ENCODE measurements at regions not wholly inside any gene's neighbourhood (a gene's known extent, or its start where the extent isn't known, plus 50 kb on each side); places are given as distances from the start of the nearest gene placed in this dataset.

DNA sequence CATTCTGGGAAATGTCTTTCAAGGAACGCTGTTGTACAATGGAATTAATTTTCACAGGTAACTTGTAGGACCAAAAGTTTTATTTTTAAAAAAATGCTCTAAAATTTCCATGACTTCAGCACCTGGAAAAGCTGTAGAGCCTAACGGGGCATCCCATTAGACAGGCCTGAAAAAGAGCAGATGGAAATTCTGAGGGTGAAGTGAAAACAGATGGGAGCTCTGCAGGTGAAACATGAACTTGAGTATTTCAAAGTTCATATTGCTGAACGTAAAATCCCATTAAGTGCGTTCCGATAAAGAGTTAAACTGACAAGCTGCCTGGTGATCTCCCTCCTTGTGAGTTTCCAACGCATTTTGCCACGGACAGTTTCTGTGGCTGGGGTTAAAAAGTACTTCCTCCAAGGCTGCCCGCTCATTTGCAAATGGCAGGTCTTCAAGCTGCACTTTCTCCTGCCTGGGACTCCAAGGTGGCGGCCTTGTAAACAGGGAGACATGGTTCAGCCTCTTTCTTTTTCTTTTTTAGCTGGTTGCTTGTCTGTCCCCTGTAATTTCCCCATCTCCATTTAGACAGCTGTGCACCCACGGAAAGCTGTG is 450.4 kb downstream of the FGF9 start:
- no peak for DNase-seq (ENCODE audit: extremely low read depth, low read depth)
- TF ChIP-seq, protein P1, sequence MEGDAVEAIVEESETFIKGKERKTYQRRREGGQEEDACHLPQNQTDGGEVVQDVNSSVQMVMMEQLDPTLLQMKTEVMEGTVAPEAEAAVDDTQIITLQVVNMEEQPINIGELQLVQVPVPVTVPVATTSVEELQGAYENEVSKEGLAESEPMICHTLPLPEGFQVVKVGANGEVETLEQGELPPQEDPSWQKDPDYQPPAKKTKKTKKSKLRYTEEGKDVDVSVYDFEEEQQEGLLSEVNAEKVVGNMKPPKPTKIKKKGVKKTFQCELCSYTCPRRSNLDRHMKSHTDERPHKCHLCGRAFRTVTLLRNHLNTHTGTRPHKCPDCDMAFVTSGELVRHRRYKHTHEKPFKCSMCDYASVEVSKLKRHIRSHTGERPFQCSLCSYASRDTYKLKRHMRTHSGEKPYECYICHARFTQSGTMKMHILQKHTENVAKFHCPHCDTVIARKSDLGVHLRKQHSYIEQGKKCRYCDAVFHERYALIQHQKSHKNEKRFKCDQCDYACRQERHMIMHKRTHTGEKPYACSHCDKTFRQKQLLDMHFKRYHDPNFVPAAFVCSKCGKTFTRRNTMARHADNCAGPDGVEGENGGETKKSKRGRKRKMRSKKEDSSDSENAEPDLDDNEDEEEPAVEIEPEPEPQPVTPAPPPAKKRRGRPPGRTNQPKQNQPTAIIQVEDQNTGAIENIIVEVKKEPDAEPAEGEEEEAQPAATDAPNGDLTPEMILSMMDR (IDR thresholded peaks at IDR 0.05; ENCODE audit: low read depth, low read length, missing control alignments), result no peak
- H3K4me3 ChIP-seq (replicated peaks; ENCODE audit: low read depth, low read length), result no peak overlapping the region

DNA sequence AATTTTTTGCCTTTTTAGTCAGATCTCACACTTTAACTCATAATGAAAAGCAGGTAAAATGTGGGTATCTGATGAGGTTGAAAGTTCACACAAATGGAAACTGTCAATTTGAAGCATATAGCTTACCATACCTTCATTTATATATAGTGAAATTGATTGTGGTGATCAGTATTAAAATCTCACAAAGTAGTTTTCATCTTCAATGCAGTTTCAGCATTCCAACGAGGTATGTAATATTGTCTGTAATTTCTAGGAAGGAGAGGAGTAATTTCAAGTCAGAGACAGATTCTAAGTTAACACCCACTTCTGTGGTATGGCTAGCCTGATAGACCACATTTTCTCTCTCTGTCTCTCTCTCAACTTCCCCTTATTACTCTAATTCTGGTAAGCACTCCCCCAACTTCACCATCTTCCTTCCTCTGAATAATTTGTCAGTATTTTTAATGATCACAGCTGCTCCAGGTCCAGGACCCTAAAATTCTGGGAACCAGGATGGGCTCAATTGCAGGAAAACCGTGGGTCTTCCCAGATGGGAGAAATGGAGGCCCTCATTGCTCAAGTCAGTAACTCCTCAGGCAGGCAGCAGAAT is 455.7 kb downstream of the FGF9 start:
- TF ChIP-seq, protein P1 (IDR thresholded peaks at IDR 0.05; ENCODE audit: low read depth, low read length, missing control alignments), result no peak
- no peak overlapping the region for H3K4me3 ChIP-seq (replicated peaks; ENCODE audit: low read depth, low read length)
- DNase-seq (ENCODE audit: extremely low read depth, low read depth), result no peak

DNA sequence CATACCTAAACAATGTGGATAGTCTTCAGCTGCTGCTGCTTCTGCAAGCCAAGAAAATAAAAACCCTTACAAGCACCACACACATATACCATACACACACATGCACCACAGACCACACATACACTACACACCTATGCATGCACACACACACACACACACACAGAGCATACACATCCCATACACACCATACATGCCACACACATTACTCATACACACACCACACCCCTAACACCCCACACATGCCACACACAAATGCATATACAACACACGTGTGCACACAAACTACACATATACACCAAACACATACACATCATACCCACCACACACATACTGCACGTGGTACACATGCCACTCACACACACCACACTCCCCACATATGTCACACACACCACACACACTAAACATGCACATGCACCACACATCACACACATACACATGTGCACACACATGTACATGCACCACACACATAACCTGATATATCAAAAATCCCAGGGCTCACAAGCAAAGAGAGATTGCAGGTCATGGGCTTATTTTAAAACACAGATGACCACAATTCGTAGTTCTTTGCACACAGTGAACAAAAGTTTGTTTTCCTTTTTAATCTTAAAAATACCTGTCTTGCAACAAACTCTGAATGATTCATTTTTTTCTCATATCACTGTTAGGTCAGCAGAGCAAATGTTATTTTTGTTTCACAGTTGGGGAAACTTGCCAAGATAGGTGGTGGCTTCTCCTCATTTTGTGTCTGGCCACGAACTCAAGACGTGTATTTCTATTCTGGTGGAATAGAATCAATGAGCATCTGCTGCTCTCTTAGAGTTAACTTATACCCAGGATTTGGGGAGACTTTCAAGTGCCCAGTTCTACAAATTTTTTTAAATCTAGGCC is 456.6 kb downstream of the FGF9 start:
- DNase-seq (ENCODE audit: extremely low read depth, low read depth), result no peak
- TF ChIP-seq, protein P1 (IDR thresholded peaks at IDR 0.05; ENCODE audit: low read depth, low read length, missing control alignments), result no peak
- H3K4me3 ChIP-seq (replicated peaks; ENCODE audit: low read depth, low read length), result no peak overlapping the region

DNA sequence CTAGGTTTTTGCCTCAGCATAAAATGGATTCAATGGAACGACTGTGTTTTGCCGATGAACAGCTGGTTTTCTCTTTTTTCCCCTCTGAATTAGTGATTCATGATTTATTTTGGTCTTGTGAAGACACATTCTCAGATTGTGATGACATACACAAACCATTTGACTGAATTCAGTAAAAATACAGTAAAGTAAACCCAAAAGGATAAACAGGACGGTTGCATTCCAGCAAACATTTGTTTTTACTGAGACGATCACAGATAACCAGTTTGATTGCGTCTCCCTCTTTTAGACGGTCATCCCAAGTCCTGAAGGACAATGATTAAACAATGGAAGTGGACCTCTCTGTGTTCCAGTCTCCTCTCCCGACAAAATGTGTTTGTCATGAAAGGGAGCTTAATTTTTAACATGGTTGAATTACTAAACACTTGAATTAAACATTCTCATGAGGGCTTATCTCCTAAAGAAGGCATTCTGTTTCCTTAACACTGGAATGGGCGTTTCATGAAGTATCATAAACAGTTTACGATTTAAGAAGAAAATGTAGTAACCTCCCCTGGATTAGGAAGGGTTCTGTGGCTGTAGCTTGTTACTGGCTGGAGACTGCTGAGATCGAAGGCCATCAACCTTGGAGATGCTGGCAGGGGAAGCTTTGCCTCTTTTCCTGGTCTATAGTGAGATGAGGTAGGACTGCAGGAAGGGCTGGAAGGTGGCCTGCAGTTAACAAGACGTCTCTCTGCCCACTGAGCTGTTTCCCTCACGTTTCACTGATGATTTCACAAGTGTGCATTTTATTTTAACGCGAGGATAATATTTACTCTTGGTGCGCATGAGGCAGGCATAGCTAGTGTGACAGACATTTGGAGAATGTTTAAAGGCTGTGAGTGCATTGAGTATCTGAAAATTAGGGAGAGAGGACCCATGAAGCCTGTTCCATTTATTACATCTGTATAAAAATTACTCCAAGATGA is 457.9 kb downstream of the FGF9 start:
- TF ChIP-seq, protein P1 (IDR thresholded peaks at IDR 0.05; ENCODE audit: low read depth, low read length, missing control alignments), result no peak
- no peak overlapping the region for H3K4me3 ChIP-seq (replicated peaks; ENCODE audit: low read depth, low read length)
- DNase-seq (ENCODE audit: extremely low read depth, low read depth), result no peak

DNA sequence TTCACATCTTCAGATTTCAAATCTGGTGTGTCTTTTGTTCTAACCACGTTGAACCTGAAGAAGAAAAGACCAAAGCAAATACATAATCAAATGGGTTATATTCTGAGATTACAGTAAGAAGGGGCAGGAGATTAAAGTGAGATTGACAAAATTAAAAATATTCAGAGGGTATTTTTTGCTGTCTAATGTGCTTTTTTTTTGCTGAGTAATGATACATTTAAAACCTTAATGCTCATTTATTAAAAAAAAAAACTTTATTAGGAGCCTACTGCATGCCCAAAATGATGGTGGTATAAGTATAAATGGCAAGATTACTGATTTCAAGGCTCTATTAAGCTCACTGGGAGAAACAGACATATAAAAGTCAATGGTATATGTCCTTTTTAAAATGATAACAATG is 459.4 kb downstream of the FGF9 start:
- TF ChIP-seq, protein P1 (IDR thresholded peaks at IDR 0.05; ENCODE audit: low read depth, low read length, missing control alignments), result no peak

DNA sequence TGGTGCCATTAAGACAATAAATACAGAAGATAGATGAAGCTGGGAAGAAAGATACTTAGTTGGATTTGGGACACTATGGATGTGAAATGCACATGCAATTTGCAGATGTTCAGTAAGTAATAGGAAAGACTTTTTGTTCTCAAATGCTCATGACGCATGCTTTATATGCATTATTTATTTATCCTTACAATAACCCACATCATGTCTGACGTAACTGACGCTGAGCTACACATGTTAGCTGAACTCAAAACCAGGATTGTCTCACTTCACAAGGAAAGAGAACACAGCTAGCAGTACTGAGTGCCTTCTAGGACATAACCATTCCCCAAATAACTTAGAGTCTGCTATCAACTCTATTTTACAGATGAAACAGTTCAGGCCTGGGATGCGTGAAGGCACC is 463.4 kb downstream of the FGF9 start:
- TF ChIP-seq, protein P1 (IDR thresholded peaks at IDR 0.05; ENCODE audit: low read depth, low read length, missing control alignments), result no peak
- DNase-seq (ENCODE audit: extremely low read depth, low read depth), result no peak
- no peak overlapping the region for H3K4me3 ChIP-seq (replicated peaks; ENCODE audit: low read depth, low read length)

More for the DNA sequence above, 459.4 kb downstream of the FGF9 start:
- no peak overlapping the region for H3K4me3 ChIP-seq (replicated peaks; ENCODE audit: low read depth, low read length)
- no peak for DNase-seq (ENCODE audit: extremely low read depth, low read depth)
